Mesendoderm (in vitro differentiated cells): ENCODE measurements at regions not wholly inside any gene's neighbourhood (a gene's known extent, or its start where the extent isn't known, plus 50 kb on each side); places are given as distances from the start of the nearest gene placed in this dataset.

Experiments
- DNase-seq: peaks from one replicate; pipeline ENCODE4 v3.0.0; 2013
- H2AK5ac ChIP-seq: 2 replicates; pipeline ENCODE4 v1.6.1; 2013; ENCODE audit warnings: low read length, inconsistent platforms
- H2BK120ac ChIP-seq: 2 replicates; pipeline ENCODE4 v1.6.1; 2013; ENCODE audit warnings: low read depth, mild to moderate bottlenecking, low read length, moderate library complexity, mixed read lengths
- H2BK15ac ChIP-seq: replicated peaks from 2 replicates; pipeline ENCODE4 v1.6.1; 2013; ENCODE audit warnings: low read depth, mild to moderate bottlenecking, moderate library complexity
- H2BK5ac ChIP-seq: 2 replicates; pipeline ENCODE4 v1.6.1; 2013; ENCODE audit warnings: low read length, inconsistent platforms
- H3K18ac ChIP-seq: 2 replicates; pipeline ENCODE4 v1.6.1; 2013; ENCODE audit warnings: mild to moderate bottlenecking, low read length, mixed read lengths
- H3K23ac ChIP-seq: one replicate; pipeline ENCODE4 v1.6.1; 2013; ENCODE audit warnings: low read length
- H3K27ac ChIP-seq: 2 replicates; pipeline ENCODE4 v1.5.1; 2013; ENCODE audit warnings: low read depth, mild to moderate bottlenecking, inconsistent platforms, low read length, moderate library complexity
- H3K27me3 ChIP-seq: 2 replicates; pipeline ENCODE4 v1.6.1; 2013; ENCODE audit warnings: low read length, control low read depth, mild to moderate bottlenecking, inconsistent platforms; ENCODE audit not compliant: insufficient read depth, poor library complexity
- H3K36me3 ChIP-seq: 2 replicates; pipeline ENCODE4 v1.6.1; 2013; ENCODE audit warnings: low read length, inconsistent platforms; ENCODE audit not compliant: control insufficient read depth, insufficient read depth
- H3K4ac ChIP-seq: one replicate; pipeline ENCODE4 v1.6.1; 2013; ENCODE audit warnings: low read depth, mild to moderate bottlenecking, low read length, moderate library complexity
- H3K4me1 ChIP-seq: 2 replicates; pipeline ENCODE4 v1.6.1; 2013; ENCODE audit warnings: low read depth, low read length, inconsistent platforms; ENCODE audit not compliant: control insufficient read depth
- H3K4me2 ChIP-seq: 2 replicates; pipeline ENCODE4 v1.6.1; 2013; ENCODE audit warnings: low read length
- H3K4me3 ChIP-seq: 2 replicates; pipeline ENCODE4 v1.5.1; 2013; ENCODE audit warnings: mild to moderate bottlenecking, low read length
- H3K56ac ChIP-seq: one replicate; pipeline ENCODE4 v1.6.1; 2013; ENCODE audit warnings: low read length
- H3K79me1 ChIP-seq: 2 replicates; pipeline ENCODE4 v1.6.1; 2013; ENCODE audit warnings: low read length, inconsistent platforms
- H3K79me2 ChIP-seq: 2 replicates; pipeline ENCODE4 v1.6.1; 2013; ENCODE audit warnings: mild to moderate bottlenecking, low read length; ENCODE audit not compliant: control insufficient read depth, insufficient read depth
- H3K9ac ChIP-seq: 2 replicates; pipeline ENCODE4 v1.6.1; 2013; ENCODE audit warnings: low read length, inconsistent platforms
- H4K5ac ChIP-seq: one replicate; pipeline ENCODE4 v1.6.1; 2013; ENCODE audit warnings: low read length
- H4K8ac ChIP-seq: one replicate; pipeline ENCODE4 v1.6.1; 2013; ENCODE audit warnings: low read depth, mild to moderate bottlenecking, control low read depth, low read length, moderate library complexity
- WGBS: extraction: QIAGEN DNeasy Blood & Tissue Kit; methylation state at CpG from one replicate; pipeline ENCODE4 v1.1.7; 2013; ENCODE audit warnings: low lambda C conversion rate, missing lambda C conversion rate; ENCODE audit not compliant: insufficient coverage; ENCODE audit errors: extremely low coverage; 5-methylcytosine and 5-hydroxymethylcytosine counted together

DNA sequence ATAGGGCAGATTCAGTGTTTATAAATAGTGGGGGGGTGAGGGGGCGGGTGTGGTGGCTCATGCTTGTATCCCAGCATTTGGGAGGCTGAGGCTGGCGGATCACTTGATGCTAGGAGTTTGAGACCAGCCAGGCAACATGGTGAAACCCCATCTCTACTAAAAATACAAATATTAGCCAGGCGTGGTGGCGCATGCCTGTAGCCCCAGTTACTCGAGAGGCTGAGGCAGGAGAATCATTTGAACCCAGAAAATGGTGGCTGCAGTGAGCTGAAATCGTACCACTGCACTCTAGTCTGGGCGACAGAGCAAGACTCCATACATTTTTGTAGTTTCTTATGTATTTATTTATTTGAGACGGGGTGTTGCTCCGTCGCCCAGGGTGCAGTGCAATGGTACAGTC is 109.0 kb upstream of the ZNF217 start:
- Histone ChIP-seq H3K27ac (no peak overlapping the region), H3K79me2 (no peaks in the 10 kb centered on the region), H3K18ac (no peak overlapping the region), H3K4me2 (no peak overlapping the region), H3K9ac (no peak overlapping the region), H3K27me3 (no peaks in the 10 kb centered on the region), H2BK120ac (no peak overlapping the region), H3K36me3 (no peaks in the 10 kb centered on the region), H2BK15ac (no peak overlapping the region), H2BK5ac (no peak overlapping the region), H3K4me1 (no peaks in the 10 kb centered on the region), H4K8ac (no peak overlapping the region), H2AK5ac (no peak overlapping the region), H4K5ac (no peak overlapping the region), H3K56ac (no peak overlapping the region), H3K79me1 (no peaks in the 10 kb centered on the region), H3K4me3 (no peak overlapping the region), H3K4ac (no peak overlapping the region), H3K23ac (no peak overlapping the region)
- no peak for DNase-seq
- WGBS, result no CpG with 5 or more reads among the region's 10 CpGs

DNA sequence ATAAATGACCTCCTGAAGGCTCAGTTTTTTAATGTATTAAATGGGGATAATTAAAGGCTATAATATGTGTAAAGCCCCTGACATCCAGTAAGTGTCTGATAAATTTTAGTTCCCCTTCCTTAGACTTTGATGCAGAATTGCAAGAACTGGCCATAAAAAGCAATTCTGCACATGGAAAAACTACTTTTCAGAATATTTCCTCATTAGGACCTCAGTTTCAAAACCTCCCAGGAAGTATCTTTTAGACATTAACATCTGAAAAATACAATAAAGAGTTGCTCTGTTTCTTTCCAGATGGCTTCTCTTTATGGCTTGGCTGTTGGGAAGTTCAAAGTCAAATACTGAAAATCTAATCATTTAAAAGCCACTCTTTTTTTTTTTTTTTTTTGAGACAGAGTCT is 106.3 kb upstream of the ZNF217 start:
- Histone ChIP-seq H3K79me1 (no peaks in the 10 kb centered on the region), H2BK15ac (no peak overlapping the region), H3K18ac (no peak overlapping the region), H3K27ac (no peak overlapping the region), H4K5ac (no peak overlapping the region), H3K4me3 (no peak overlapping the region), H3K56ac (no peak overlapping the region), H3K4ac (no peak overlapping the region), H3K9ac (no peak overlapping the region), H2BK120ac (no peak overlapping the region), H2BK5ac (no peak overlapping the region), H3K79me2 (no peaks in the 10 kb centered on the region), H3K36me3 (no peaks in the 10 kb centered on the region), H3K4me1 (no peaks in the 10 kb centered on the region), H3K4me2 (no peak overlapping the region), H3K23ac (no peak overlapping the region), H2AK5ac (no peak overlapping the region), H4K8ac (no peak overlapping the region), H3K27me3 (no peaks in the 10 kb centered on the region)
- no peak for DNase-seq

- Histone ChIP-seq H3K9ac (no peak overlapping the region), H4K8ac (no peak overlapping the region), H2BK5ac (no peak overlapping the region), H4K5ac (no peak overlapping the region), H3K4me2 (no peak overlapping the region), H3K79me2 (no peaks in the 10 kb centered on the region), H3K23ac (no peak overlapping the region), H3K4me3 (no peak overlapping the region), H3K4me1 (no peaks in the 10 kb centered on the region), H2AK5ac (no peak overlapping the region), H3K27ac (no peak overlapping the region), H2BK120ac (no peak overlapping the region), H2BK15ac (no peak overlapping the region), H3K56ac (no peak overlapping the region), H3K4ac (no peak overlapping the region), H3K27me3 (no peaks in the 10 kb centered on the region), H3K79me1 (no peaks in the 10 kb centered on the region), H3K18ac (no peak overlapping the region), H3K36me3 (no peaks in the 10 kb centered on the region)
- no peak for DNase-seq
- no CpG with 5 or more reads among the region's 3 CpGs for WGBS
Measured at GRCh38 chr20:53699085-53699674, 105.5 kb upstream of the ZNF217 start.

DNA sequence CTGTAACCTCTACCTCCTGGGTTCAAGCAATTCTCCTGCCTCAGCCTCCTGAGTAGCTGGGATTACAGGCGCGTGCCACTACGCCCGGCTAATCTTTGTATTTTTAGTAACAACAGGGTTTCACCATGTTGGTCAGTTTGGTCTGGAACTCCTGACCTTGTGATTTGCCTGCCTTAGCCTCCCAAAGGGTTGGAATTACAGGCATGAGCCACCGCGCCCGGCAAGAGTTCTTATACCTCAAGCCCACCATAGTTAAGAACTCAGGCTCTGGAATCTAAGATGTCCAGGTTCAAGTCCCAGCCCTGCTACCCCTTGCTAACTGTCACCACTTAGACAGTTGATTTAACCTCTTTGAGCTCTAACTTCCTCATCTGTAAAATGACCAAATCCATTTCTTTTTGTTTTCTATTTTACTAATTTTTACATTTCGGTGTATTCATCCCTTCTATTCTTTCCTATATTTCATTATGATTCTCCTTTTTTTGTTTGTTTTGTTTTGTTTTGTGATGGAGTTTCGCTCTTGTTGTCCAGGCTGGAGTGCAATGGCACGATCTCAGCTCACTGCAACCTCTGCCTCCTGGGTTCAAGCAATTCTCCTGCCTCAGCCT is 104.8 kb upstream of the ZNF217 start:
- Histone ChIP-seq H4K5ac (no peak overlapping the region), H3K18ac (no peak overlapping the region), H2BK15ac (no peak overlapping the region), H3K27me3 (no peaks in the 10 kb centered on the region), H3K4ac (no peak overlapping the region), H2BK5ac (no peak overlapping the region), H2AK5ac (no peak overlapping the region), H3K4me2 (no peak overlapping the region), H3K36me3 (no peaks in the 10 kb centered on the region), H3K4me1 (no peaks in the 10 kb centered on the region), H3K56ac (no peak overlapping the region), H3K79me1 (no peaks in the 10 kb centered on the region), H3K79me2 (no peaks in the 10 kb centered on the region), H3K23ac (no peak overlapping the region), H3K9ac (no peak overlapping the region), H4K8ac (no peak overlapping the region), H2BK120ac (no peak overlapping the region), H3K27ac (no peak overlapping the region), H3K4me3 (no peak overlapping the region)
- WGBS, result no CpG with 5 or more reads among the region's 10 CpGs
- no peak for DNase-seq

- H3K4me3 ChIP-seq, result no peak overlapping the region
- no peak overlapping the region for H4K8ac ChIP-seq
- no peak overlapping the region for H4K5ac ChIP-seq
- no peak overlapping the region for H3K56ac ChIP-seq
- H3K79me1 ChIP-seq, result no peaks in the 10 kb centered on the region
- H3K27ac ChIP-seq, result no peak overlapping the region
- no peak overlapping the region for H3K4ac ChIP-seq
- H3K9ac ChIP-seq, result no peak overlapping the region
- no peaks in the 10 kb centered on the region for H3K4me1 ChIP-seq
- no peak overlapping the region for H3K18ac ChIP-seq
- H3K36me3 ChIP-seq, result no peaks in the 10 kb centered on the region
- no peak overlapping the region for H3K4me2 ChIP-seq
- H3K27me3 ChIP-seq, result no peaks in the 10 kb centered on the region
- no peak overlapping the region for H2BK15ac ChIP-seq
- H2AK5ac ChIP-seq, result no peak overlapping the region
- no peak overlapping the region for H3K23ac ChIP-seq
- no peak overlapping the region for H2BK5ac ChIP-seq
- no peak overlapping the region for H2BK120ac ChIP-seq
- DNase-seq, result no peak
- no peaks in the 10 kb centered on the region for H3K79me2 ChIP-seq
- WGBS, result no CpG with 5 or more reads among the region's 8 CpGs
Measured at GRCh38 chr20:53695797-53696527, 102.3 kb upstream of the ZNF217 start.
